Neutrophil (primary cell): ENCODE measurements at regions not wholly inside any gene's neighbourhood (a gene's known extent, or its start where the extent isn't known, plus 50 kb on each side); places are given as distances from the start of the nearest gene placed in this dataset.

Experiments used
- H3K27ac ChIP-seq: fragments of 200-600 bp; sonication (generic); 2 replicates; pipeline ENCODE4 v1.5.1; 2016; ENCODE audit warnings: mild to moderate bottlenecking, moderate library complexity
- H3K27me3 ChIP-seq: fragments of 200-600 bp; sonication (generic); 2 replicates; pipeline ENCODE4 v1.6.0; 2016; ENCODE audit warnings: mild to moderate bottlenecking
- H3K36me3 ChIP-seq: fragments of 200-600 bp; sonication (generic); 2 replicates; pipeline ENCODE4 v1.5.1; 2017
- H3K4me1 ChIP-seq, 2 experiments: fragments of 200-600 bp in 1 of 2; sonication (generic) in 1 of 2; 1 replicate in 1 of 2; 2 replicates in 1 of 2; pipeline versions ENCODE4 v1.5.1 to v1.6.1; 2013 to 2016; ENCODE audit warnings: low read depth in 1 of 2, low read length in 1 of 2, mild to moderate bottlenecking in 1 of 2, moderate library complexity in 1 of 2; ENCODE audit not compliant: control insufficient read depth in 1 of 2, insufficient read depth in 1 of 2
- H3K4me3 ChIP-seq, 2 experiments: fragments of 200-600 bp in 1 of 2; sonication (generic) in 1 of 2; 1 replicate in 1 of 2; 2 replicates in 1 of 2; pipeline ENCODE4 v1.5.1; 2013 to 2016; ENCODE audit warnings: low read depth in 1 of 2, low read length in 1 of 2, mild to moderate bottlenecking in 1 of 2, moderate library complexity in 1 of 2
- H3K9me3 ChIP-seq: fragments of 200-600 bp; sonication (generic); 2 replicates; pipeline ENCODE4 v1.5.1; 2016
- TF ChIP-seq, protein P1 (sequence below): fragments of 200-600 bp; sonication (generic); IDR thresholded peaks from 2 replicates; pipeline ENCODE4 v1.5.1; 2016; ENCODE audit warnings: antibody characterized with exemption

DNA sequence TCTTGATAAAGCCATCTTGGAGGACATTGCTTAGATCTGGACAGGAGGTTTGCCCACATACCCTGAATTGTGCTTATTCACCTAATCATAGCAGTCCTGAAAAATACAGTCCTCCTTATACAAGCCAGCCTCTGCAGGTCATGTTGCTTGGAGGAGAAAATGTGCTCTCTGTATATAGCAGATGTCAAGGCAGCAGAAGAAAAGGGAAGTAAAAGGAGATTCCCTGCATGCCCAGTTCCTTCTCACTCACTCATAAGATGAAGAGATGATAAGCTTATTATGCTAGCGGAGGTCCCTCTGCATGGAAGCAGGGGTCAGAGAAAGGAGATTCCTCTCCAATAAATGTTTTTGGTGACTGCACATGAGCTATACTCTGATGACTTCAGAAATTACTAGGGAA lies 458.8 kb upstream of the ZMIZ1 start:
- TF ChIP-seq, protein P1, sequence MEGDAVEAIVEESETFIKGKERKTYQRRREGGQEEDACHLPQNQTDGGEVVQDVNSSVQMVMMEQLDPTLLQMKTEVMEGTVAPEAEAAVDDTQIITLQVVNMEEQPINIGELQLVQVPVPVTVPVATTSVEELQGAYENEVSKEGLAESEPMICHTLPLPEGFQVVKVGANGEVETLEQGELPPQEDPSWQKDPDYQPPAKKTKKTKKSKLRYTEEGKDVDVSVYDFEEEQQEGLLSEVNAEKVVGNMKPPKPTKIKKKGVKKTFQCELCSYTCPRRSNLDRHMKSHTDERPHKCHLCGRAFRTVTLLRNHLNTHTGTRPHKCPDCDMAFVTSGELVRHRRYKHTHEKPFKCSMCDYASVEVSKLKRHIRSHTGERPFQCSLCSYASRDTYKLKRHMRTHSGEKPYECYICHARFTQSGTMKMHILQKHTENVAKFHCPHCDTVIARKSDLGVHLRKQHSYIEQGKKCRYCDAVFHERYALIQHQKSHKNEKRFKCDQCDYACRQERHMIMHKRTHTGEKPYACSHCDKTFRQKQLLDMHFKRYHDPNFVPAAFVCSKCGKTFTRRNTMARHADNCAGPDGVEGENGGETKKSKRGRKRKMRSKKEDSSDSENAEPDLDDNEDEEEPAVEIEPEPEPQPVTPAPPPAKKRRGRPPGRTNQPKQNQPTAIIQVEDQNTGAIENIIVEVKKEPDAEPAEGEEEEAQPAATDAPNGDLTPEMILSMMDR: no peak
- Histone ChIP-seq H3K36me3 (no peaks in the 10 kb centered on the region), H3K4me1 (peaks cover 22 to 28% of the 10 kb centered on the region in 2 experiments), H3K9me3 (no peaks in the 10 kb centered on the region), H3K27ac (no peak overlapping the region), H3K27me3 (no peaks in the 10 kb centered on the region), H3K4me3 (no peak overlapping the region)

DNA sequence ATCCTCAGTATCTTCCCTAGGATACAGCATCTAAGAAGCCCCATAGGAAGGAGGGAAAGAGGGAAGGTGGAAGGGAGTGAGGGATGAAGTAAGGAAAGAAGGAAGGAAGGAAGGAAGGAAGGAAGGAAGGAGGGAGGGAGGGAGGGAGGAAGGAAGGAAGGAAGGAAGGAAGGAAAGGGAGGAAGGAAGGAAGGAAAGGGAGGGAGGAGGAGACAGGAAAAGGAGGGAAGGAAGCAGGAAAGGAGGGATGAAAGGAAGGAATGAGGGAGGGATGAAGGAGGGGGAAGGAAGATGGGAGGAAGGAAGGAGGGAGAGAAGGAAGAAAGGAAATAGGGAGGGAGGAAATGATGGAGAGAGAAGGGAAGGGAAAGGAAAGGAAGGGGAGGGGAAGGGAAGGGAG lies 455.6 kb upstream of the ZMIZ1 start:
- Histone ChIP-seq H3K9me3 (no peaks in the 10 kb centered on the region), H3K4me3 (no peak overlapping the region), H3K4me1 (peaks cover 46 to 49% of the 10 kb centered on the region in 2 experiments), H3K27me3 (no peaks in the 10 kb centered on the region), H3K36me3 (no peaks in the 10 kb centered on the region), H3K27ac (no peak overlapping the region)
- TF ChIP-seq, protein P1: no peak

DNA sequence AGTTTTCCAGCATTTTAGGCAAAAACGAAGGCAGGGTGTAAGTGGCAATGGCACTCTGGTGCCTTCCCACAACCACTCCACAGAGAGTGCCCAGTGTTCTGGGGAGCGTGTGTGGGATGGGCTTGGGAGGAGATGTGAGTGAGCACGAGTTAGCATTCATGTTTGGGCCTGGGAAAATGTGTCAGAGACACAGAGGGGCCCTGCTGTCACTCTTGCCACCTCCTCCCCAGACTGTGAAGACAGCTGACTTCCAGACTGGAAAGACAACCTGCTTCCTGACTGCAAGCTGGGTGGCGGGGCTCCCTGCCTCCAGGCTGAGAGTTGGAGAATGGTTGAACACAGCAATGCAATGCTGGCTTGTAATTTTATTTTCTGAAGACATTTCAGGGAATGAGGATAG lies 454.5 kb upstream of the ZMIZ1 start:
- TF ChIP-seq, protein P1: no peak
- no peaks in the 10 kb centered on the region for H3K36me3 ChIP-seq

DNA sequence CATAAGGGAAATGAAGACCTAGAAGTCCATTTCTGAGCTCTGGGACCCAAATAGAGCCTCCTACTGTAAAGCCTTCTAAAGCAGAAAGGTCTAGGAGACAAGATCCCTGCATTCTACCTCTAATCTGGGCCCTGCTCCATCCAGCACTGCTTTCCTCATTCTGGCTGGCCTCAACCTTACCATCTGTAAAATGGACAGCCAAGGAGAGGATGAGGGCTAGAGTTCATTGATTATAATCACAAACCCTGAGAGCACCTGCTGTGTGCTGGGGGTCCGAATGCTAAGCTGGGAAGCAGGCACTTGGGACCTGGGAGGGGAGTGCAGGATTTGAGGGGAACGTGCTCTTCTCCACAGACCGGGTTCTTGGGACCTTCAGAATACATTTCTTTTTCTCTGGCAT lies 454.0 kb upstream of the ZMIZ1 start:
- no peak overlapping the region for H3K4me3 ChIP-seq
- H3K27ac ChIP-seq: no peak overlapping the region
- H3K9me3 ChIP-seq: no peaks in the 10 kb centered on the region
- H3K36me3 ChIP-seq: no peaks in the 10 kb centered on the region
- peaks cover 49 to 50% of the 10 kb centered on the region in 2 experiments for H3K4me1 ChIP-seq
- TF ChIP-seq, protein P1: no peak
- H3K27me3 ChIP-seq: no peaks in the 10 kb centered on the region

More for the DNA sequence above, 454.5 kb upstream of the ZMIZ1 start:
- peaks cover 46 to 49% of the 10 kb centered on the region in 2 experiments for H3K4me1 ChIP-seq
- H3K27me3 ChIP-seq: no peaks in the 10 kb centered on the region
- H3K4me3 ChIP-seq: no peak overlapping the region
- H3K9me3 ChIP-seq: no peaks in the 10 kb centered on the region
- no peak overlapping the region for H3K27ac ChIP-seq

DNA sequence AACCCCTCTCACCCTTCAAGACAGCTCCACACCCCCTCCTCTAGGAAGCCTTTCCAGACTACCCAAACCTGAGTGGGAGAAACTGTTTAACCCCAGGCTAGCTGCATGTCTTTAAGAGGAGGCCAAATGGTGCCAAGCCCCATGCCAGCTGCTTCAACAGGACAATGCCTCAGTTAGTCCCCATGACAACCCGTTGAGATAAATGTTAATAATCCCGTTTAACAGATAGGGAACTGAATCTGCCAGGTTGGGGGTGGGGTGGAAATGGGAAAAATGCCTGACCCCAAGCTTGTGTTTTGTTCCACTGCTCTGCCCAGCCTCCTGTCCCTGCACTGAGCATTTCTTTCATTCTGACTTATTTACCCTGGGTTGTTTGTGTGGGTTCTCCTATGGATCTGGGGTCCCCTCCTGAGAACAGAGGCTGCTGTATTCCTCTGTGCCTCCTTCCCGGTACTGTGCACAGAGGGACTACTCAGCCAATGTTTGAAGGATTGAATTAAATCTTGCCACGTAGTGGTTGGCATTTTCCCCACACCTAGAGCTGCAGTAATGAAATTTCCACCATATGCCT lies 452.6 kb upstream of the ZMIZ1 start:
- no peak overlapping the region for H3K4me3 ChIP-seq
- TF ChIP-seq, protein P1: no peak
- H3K27ac ChIP-seq: peak overlapping the region; percentile 6
- no peaks in the 10 kb centered on the region for H3K36me3 ChIP-seq
- no peaks in the 10 kb centered on the region for H3K27me3 ChIP-seq
- H3K9me3 ChIP-seq: no peaks in the 10 kb centered on the region
- H3K4me1 ChIP-seq: peaks cover 56% of the 10 kb centered on the region in 2 experiments
